Skeletal muscle cell (primary cell): ENCODE measurements at regions not wholly inside any gene's neighbourhood (a gene's known extent, or its start where the extent isn't known, plus 50 kb on each side); places are given as distances from the start of the nearest gene placed in this dataset.

ENCODE experiments used
- DNase-seq: peaks from one replicate; pipeline ENCODE4 v3.0.0-alpha.2; 2010; ENCODE audit warnings: low read depth
- H3K4me3 ChIP-seq: 2 replicates; pipeline ENCODE4 v1.5.1; 2011; ENCODE audit warnings: low read depth, mild to moderate bottlenecking, control low read depth, low read length, moderate library complexity

DNA sequence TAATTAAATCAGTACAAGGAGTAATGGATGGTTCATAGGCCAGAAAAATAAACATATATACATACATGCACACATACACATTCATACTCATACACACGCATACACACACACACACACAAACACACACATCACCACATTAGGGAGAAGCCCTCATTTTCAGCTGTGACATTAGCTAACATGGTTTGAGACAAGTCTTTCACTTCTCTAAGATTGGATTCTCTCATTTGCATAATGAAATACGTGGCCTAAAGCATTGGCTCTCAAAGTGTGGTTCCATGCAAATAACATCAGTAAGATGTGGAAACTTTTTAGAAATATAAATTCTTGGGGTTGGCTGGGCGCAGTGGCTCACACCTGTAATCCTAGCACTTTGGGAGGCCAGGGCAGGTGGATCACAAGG, 452.6 kb downstream of the TAFA4 start:
- no peak for DNase-seq
- no peak overlapping the region for H3K4me3 ChIP-seq

DNA sequence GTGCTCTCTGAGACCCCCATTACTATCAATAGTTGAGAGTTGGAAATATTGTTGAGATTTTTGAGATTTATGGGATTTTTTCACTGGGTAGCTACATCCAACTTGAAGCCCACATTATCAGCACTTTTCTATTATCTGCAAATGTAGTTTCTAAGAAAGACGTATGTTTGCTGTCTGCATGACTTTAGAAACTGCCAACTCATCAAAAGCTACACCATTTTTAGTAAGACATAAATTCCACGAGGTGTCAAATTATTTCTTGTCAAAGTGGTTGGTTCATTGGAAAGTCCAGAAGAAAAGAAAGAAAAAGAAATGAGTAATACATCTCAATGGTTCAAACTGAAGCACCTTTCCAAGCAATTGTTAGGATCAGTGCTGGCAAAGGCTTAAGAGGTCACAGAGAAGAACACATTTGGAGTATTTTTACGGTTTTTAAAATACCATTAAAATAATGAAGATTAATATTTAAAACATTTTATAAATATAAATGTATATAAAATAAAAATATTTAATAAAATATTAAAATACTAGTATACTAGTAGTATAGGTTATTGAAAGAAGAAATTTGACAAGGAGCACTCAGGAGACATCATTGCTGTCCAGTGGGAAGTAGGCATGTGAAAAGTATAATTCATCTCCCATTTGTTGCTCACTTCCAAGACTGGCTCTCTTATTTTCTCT, 463.5 kb downstream of the TAFA4 start:
- no peak overlapping the region for H3K4me3 ChIP-seq
- DNase-seq = no peak

DNA sequence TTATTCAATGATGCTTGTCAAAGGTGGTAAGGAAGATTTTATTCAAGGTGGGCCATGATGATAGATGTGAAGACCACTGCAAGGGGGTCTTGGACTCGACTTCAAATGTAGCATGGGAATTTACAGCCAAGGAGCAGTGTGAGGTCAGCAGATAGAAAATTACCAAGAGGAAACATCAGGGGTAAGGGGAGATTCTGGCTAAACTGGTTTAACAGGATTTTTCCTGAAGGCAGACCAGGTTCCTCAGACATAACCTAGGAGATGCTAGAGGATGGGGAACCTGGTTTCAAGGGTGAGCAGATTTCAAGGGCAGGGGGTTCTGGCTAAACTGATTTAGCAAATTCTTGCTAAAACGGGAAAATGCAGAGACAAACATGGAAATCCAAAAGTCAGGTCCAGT, 464.9 kb downstream of the TAFA4 start:
- no peak overlapping the region for H3K4me3 ChIP-seq
- DNase-seq = no peak

DNA sequence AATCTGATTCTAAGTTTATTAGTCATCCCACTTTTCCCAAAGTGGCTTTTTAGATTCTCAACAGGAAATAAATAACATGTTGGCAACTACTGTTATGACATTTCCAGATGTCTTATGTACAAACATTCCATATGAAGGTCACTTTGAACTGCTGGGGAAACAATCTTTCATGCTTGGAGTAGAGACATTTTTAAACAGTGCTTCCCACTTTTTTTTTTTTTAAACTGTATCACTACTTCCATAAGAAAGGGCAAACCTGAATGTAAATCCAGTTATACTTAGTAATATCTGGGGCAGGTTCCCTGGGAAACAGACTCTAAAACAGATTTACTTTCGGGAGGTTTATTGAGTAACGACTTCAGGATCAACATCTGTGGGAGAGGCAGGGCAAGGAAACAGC, 473.8 kb downstream of the TAFA4 start:
- H3K4me3 ChIP-seq = no peak overlapping the region
- DNase-seq = no peak

DNA sequence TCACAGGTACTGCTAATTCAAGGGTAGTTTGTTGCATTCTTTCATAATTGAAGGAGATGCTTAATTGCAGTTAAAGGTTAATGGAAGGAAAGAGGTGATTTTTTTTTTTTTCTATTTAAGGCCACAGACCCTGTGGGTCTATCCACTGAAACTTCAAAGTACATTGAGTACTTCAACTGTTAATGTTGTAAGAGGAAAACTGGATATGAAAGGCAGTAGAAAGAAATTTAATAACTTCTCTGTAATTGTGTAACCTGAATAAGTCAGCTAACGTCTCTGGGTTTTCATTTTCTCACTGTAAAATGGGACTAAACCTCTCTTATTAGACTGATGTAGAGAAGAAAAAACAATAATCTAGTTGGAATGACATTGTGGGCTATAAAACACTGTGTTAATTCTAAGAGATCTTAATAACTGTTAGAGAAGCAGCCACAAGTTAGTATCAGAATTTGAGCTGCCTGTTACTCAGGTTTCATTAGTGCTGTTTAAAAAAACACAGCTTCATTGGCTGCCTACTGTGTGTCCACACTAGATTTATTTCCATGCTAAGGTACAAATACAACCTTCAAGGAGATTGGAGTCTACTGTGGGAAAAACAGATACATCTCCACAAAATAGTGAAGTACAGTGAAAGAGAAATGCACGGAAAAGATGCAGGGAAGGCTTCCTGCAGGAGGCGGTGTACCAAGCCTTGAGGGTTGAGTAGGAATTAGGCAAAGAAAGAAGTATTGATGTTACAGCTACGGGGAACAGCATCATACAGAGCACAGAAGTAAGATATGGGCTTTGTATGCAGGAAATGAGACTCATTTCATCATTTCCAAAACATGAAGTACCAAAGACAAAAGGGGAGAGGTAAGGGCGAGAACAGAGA, 483.6 kb downstream of the TAFA4 start:
- no peak for DNase-seq
- no peak overlapping the region for H3K4me3 ChIP-seq

DNA sequence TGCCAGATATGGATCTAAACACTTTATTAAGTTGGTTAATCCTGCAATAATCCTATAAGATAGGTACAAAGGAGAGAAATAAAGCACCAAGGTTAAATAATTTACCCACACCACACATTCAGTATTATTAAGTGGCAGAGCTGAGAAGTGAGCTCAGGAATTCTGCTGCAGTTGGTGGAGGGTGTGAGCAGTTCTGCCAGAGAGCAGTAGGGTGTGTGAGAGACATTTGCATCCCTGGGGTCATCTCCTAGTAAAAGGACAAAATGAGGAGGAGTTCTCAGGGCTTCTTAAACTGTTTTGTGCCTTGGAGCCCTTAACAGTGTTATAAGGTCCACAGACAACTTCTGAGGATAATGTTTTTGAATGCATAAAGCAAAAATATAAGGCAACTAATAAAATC, 484.5 kb downstream of the TAFA4 start:
- no peak overlapping the region for H3K4me3 ChIP-seq
- DNase-seq = no peak

DNA sequence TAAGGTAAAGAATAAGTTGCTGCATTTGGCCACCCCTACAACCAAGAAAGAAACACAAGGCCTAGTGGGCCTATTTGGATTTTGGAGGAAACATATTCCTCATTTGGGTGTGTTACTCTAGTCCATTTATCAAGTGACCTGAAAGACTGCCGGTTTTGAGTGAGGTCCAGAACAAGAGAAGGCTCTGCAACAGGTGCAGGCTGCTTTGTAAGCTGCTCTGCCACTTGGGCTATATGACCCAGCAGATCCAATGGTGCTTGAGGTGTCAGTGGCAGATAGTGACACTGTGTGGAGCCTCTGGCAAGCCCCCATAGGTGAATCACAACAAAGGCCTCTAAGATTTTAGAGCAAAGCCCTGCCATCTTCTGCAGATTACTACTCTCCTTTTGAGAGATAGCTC, 491.3 kb downstream of the TAFA4 start:
- DNase-seq = no peak

DNA sequence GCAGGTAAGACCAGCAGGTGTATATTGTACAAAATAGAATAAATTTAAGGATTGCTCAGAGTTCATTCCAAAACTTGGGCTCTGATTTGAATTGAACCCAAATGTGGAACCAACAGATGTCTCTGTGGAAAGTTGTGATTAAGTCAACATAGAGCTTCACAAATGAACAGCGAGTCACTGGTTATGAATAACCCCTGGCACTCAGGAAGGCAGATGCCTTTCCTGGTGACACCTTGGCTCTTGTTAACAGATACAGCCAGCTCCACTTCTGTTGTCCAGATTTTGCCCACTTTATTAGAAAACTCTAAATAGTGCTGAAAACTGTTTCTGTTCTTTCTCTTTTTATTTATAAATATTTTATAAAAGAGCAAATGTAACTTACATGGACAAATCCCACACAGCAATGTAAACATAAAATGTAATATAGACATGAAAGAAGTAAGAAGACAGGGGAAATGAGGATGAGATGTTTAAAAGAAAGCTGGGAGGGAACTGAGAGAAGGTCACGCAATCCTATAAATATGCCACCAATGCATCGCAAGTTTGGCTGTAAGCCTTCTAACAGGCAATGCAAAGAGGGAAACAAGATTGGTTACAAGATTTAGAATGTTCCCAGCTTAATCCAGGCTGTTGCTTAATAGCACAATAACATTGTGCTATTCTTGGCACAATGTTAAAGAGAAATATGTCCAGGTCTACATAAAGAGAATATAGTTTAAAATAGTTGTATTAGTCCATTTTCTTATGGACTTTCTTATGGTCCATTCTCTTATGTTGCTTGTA, 495.5 kb downstream of the TAFA4 start:
- DNase-seq = no peak
- H3K4me3 ChIP-seq = no peak overlapping the region

More for the DNA sequence above, 491.3 kb downstream of the TAFA4 start:
- no peak overlapping the region for H3K4me3 ChIP-seq

DNA sequence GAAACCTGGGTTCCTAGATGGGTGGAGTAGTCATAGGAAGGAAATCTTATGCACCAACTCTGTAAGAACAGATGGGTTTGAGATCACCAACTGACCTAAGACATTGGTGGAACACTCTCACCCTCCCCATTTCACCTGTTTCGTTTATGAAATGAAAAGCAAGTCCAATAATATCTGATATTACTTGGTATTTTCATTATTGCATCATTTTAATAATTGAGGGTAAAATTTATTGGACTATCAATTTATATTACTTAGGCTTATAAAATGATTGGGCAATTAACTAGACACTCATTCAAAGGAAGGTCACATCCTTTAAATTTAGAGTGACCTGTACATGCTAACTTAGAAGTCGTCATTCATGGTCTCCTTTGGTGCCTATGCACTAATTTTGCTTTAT, 503.9 kb downstream of the TAFA4 start:
- no peak for DNase-seq
- H3K4me3 ChIP-seq = no peak overlapping the region

DNA sequence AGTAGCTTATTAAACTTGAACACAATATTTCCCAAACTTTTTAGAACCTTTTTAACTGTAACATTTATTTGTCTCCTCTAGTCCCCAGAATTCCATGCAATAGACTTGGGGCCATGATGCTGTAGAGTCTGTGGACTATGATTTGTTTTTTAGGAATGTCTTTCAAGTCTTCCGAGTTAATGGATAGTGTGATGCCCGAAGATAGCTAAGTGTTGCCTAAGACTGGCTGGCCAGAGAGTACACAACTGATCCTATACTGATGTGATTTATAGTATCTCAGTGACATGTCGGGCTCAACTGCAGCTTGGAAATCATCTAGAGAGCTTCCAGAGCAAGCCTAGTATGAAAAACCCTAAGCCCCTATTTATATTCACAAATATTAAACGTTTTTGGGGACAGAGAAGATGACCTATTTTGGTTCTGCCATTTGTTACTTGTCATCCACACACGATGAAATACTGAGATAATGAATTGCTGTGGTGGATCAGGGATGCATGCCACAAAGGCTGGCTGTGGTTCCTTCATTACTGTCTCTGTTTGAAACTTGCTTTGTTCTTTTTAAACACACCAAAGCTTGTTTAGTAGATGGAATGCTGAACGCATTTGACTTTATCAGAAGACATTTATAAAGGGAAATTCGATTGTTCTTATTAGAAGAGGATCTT, 507.4 kb downstream of the TAFA4 start:
- no peak overlapping the region for H3K4me3 ChIP-seq
- DNase-seq = no peak

DNA sequence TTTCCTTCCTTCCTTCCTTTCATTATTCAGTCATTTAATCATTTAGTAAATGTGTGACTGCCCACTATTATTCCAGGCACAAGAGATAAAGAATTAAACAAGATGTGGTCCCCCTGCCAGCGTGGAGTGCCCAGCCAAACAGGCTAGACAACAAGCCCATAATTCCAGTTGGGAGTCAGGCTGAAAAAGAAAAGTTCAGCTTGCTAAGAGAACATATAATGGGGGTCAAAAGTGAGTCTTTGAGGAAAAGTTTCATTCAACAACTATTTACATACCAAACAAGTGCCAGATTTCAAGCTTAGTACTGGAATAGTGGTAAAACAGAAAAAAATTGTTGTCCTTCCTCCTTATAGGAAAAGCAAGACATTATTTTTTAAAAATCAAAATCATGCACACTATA, 523.7 kb downstream of the TAFA4 start:
- no peak overlapping the region for H3K4me3 ChIP-seq
- DNase-seq = no peak

DNA sequence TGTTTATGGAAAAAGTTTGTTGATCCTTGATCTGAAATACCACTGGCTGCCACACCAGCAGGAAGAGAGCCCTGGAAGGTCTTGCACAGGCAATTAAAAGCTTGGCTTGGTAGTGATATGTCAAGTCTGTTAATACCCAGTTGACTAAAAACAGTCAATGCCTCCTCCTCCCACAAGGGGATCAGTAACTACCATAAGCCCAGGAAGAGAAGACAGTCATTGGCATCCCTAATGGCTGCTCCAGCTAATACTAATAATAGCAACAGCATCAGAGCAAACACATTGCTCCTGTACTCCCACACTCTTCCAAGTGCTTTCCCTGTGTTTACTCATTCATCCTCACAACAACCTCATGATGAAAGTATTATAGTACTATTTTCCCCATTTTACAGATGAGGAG, 528.6 kb downstream of the TAFA4 start:
- DNase-seq = no peak
- H3K4me3 ChIP-seq = no peak overlapping the region

DNA sequence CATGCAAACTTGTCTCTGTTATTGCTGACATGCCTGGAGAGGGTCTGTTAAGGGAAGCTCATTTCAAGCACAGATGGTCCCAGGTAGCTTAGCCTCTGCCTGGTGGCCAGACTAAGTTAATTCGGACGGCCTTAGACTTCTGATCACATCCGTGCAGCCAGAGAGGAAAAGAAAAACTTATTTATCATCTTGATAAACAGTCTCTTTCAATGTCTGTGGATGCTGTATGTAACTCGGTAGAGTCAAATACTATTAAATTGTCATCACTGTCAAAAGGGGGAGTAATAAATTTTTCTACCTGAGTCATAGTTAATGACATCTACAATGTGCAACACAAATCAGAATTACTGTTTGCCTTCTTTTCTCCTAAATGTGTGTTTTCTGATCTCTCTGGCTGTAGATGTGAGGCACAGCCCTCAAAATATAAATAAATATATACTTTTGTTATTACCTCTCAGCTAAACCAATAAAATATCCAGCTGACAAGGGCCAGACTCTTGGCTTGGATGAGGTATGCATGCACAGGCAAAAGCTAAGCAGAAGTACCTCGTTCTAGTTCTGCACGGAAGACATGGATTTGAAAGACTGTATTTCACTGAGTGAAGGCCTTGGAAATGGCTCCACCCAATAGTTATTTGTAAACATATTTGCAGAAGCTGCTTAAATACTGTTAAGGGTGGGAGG, 530.0 kb downstream of the TAFA4 start:
- no peak for DNase-seq
- H3K4me3 ChIP-seq = no peak overlapping the region

DNA sequence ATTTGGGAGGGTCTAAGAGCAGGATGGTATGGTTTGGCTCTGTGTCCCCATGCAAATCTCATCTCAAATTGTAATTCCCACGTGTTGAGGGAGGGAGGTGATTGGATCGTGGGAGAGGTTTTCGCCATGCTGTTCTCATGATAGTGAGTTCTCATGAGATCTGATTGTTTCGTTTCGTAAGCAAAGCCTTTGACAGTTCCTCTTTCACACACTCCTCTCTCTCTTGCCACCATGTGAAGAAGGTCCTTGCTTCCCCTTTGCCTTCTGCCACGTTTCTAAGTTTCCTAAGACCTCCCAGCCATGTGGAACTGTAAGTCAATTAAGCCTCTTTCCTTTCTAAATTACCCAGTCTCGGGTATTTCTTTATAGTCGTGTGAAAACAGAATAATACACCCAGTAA, 553.7 kb downstream of the TAFA4 start:
- DNase-seq = no peak

DNA sequence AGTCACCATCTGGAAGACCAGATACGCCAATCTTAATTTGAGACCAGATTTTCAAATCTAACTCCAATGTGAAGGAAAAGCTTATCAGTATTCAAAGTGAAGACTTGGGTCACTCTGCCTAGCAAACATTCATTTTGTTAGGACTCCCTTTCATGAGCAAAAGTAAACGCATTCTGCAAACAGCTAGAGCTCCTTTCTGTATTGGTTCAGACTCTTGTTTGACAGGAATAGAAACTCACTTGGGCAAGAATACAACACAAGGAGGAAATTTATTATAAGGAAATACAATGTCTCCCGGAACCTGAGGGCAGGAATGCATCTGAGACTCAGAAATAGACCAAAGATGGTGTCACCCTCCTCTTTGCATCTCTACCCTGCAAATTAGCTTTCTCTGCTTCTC, 558.6 kb downstream of the TAFA4 start:
- no peak for DNase-seq
- H3K4me3 ChIP-seq = no peak overlapping the region

More for the DNA sequence above, 553.7 kb downstream of the TAFA4 start:
- no peak overlapping the region for H3K4me3 ChIP-seq

DNA sequence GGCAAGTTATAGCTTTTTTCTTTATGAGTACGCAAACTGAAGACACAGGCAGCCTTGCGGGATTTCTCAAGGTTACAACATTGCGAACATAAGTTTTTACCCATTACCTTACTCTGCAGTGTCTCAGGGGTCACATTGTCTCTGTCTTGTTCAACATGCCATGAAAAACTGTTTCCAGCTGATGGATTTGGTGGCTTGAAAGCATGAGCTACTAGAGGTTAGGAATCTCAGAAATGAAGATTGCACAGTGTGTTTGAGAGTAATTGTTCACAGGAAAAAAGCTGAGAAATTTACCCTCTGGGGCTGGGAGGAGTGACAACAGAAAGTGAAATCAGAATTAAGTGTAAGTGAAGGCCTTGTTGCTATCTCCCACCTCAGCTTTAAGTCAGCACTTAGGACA, 568.6 kb downstream of the TAFA4 start:
- DNase-seq = no peak

DNA sequence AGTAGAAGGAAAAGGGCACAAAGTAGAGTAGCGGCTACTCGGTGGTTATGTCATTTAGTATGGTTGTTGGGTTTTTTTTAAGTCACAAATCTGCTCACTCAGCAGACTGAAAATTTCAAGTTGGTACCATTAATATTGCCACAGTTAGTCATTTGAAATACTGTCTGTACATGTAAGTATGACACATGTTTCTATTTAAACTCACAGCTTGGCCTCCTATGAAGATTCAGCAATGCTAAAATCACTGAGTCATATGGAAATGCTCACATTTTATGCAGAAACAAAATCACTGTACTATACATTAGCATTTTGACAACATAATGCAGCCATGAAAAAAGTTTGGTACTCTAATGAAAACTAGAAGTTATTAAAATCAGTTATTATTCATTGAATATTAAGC, 571.9 kb downstream of the TAFA4 start:
- no peak overlapping the region for H3K4me3 ChIP-seq
- DNase-seq = no peak

More for the DNA sequence above, 568.6 kb downstream of the TAFA4 start:
- H3K4me3 ChIP-seq = no peak overlapping the region

DNA sequence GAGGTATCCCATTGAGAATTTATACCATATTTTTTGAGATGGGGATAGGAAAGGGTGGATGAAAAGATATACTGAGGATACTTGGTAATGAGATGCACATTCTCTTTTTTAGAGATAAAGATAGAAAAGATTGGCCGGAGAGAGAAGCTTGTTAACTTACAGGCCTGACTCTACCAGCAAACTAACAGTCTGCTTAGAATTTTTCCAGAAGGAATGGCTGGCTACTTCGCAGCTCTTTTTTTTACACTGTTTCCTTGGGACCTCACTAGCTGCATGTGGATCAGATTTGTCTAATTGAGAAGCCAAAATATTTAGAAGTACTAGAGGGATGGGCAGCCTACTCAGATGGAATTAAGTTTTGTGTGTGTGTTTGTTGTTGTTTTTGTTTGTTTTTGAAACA, 586.6 kb downstream of the TAFA4 start:
- no peak overlapping the region for H3K4me3 ChIP-seq
- DNase-seq = no peak

DNA sequence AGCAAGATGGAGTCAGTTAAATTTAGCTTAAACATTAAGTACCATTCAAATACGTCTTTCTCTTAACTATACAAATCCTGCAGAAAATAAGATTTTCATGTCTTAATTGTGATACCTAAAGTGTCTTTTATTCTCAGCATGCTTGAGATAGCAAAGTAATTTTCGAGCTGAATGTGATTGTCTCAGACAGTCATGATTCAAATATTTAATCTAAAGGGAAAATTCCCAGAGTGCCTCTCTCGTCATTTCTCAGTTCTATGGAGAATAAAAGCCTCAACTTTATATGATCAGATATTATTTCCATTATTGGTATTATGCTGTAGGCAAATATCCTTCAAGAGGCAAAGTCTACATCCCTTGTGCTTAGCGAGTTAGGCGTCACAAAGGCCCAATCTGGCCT, 589.9 kb downstream of the TAFA4 start:
- no peak for DNase-seq
- H3K4me3 ChIP-seq = no peak overlapping the region
